ENCODE measurements at regions not wholly inside any gene's neighbourhood (a gene's known extent, or its start where the extent isn't known, plus 50 kb on each side); places are given as distances from the start of the nearest gene placed in this dataset.

- Histone ChIP-seq H3K27ac (ENCODE audit: low read depth) (no peak overlapping the region), H3F3A (replicated peaks; ENCODE audit: low read depth) (peaks cover 32% of the 10 kb centered on the region), H2AFZ (no peak overlapping the region), H3K36me3 (ENCODE audit: insufficient read depth) (no peaks in the 10 kb centered on the region), H3K79me2 (replicated peaks; ENCODE audit: insufficient read depth) (no peaks in the 10 kb centered on the region), H3K4me2 (no peak overlapping the region), H4K20me1 (replicated peaks; ENCODE audit: insufficient read depth) (no peaks in the 10 kb centered on the region), H3K9me2 (ENCODE audit: insufficient read depth) (no peaks in the 10 kb centered on the region; the same call in 1 of the 2 replicates), H3K4me3 (no peak overlapping the region), H3K4me1 (ENCODE audit: insufficient read depth) (no peaks in the 10 kb centered on the region; the same call in 1 of the 2 replicates), H3K27me3 (ENCODE audit: insufficient read depth) (no peaks in the 10 kb centered on the region)
- ATAC-seq (no peak), DNase-seq (ENCODE audit: low spot score) (no peak)
- no peaks in the 10 kb centered on the region for H3K36me3 Mint-ChIP-seq (ENCODE audit: low read depth)
- H3K4me1 Mint-ChIP-seq: peaks cover 7% of the 10 kb centered on the region
- TF ChIP-seq ZNF462 (CRISPR knock-in tag; IDR thresholded peaks at IDR 0.05) (no peak), REST (IDR thresholded peaks at IDR 0.05; ENCODE audit: unreplicated experiment) (no peak), ZNF114 (CRISPR knock-in tag; IDR thresholded peaks at IDR 0.05) (no peak), POLR2AphosphoS5 (IDR thresholded peaks at IDR 0.05; ENCODE audit: low read depth) (no peak), CREB1 (CRISPR knock-in tag; IDR thresholded peaks at IDR 0.05; ENCODE audit: low read depth) (no peak), JUNB (IDR thresholded peaks at IDR 0.05; ENCODE audit: unreplicated experiment) (no peak), ZNF331 (CRISPR knock-in tag; IDR thresholded peaks at IDR 0.05; ENCODE audit: low read depth) (no peak), STAT1 (IDR thresholded peaks at IDR 0.05; ENCODE audit: unreplicated experiment) (no peak), ETS1 (IDR thresholded peaks at IDR 0.05) (no peak), EZH2 (IDR thresholded peaks at IDR 0.05; ENCODE audit: low read depth, unreplicated experiment) (no peak), CTCF (conservative IDR thresholded peaks at IDR 0.05; ENCODE audit: low read depth in 2 of 2) (no peak), NANOG (IDR thresholded peaks at IDR 0.05; ENCODE audit: borderline replicate concordance) (no peak), EZH2phosphoT487 (IDR thresholded peaks at IDR 0.05; ENCODE audit: unreplicated experiment) (no peak)
- H3K4me3 Mint-ChIP-seq: no peak overlapping the region
- H3K9me3 Mint-ChIP-seq: no peaks in the 10 kb centered on the region
- no peaks in the 10 kb centered on the region for H3K27me3 Mint-ChIP-seq (ENCODE audit: insufficient read depth, low read depth, poor library complexity)
- no peak overlapping the region for H3K27ac Mint-ChIP-seq
These were observed 154.9 kb downstream of the NDUFA10 start for GRCh38 chr2:239870276-239870675.
